Prostate gland (tissue), 2 donors: ENCODE measurements at regions not wholly inside any gene's neighbourhood (a gene's known extent, or its start where the extent isn't known, plus 50 kb on each side); places are given as distances from the start of the nearest gene placed in this dataset.

Experiments used
- DNase-seq: peaks from one replicate; pipeline ENCODE4 v3.0.0-alpha.2; 2019; ENCODE audit warnings: low spot score
- H3K27ac ChIP-seq, 2 donors: fragments of 200-600 bp; sonication (generic); 2 replicates each; pipeline ENCODE4 v1.5.1; 2017 to 2019
- H3K27me3 ChIP-seq: fragments of 200-600 bp; sonication (generic); replicated peaks from 2 replicates; pipeline ENCODE4 v1.5.1; 2019; ENCODE audit not compliant: insufficient read depth
- H3K36me3 ChIP-seq, 2 donors: fragments of 200-600 bp; sonication (generic); 1 replicate in 1 of 2; 2 replicates in 1 of 2; pipeline versions ENCODE4 v1.5.1 to v1.8.1; 2017 to 2019
- H3K4me1 ChIP-seq: fragments of 200-600 bp; sonication (generic); replicated peaks from 2 replicates; pipeline ENCODE4 v1.5.1; 2019
- H3K4me3 ChIP-seq, 2 donors: fragments of 200-600 bp; sonication (generic); 2 replicates each; pipeline ENCODE4 v1.5.1; 2017 to 2019
- H3K9me3 ChIP-seq: fragments of 200-600 bp; sonication (generic); 2 replicates; pipeline ENCODE4 v1.5.1; 2017
- POLR2A ChIP-seq: fragments of 450-650 bp; IDR thresholded peaks from one replicate; pipeline ENCODE4 v1.6.1; 2016; ENCODE audit warnings: antibody characterized with exemption, mild to moderate bottlenecking
- POLR2AphosphoS5 ChIP-seq: sonication (generic); formaldehyde crosslinking; IDR thresholded peaks from one replicate; pipeline ENCODE4 v1.6.1; 2017; ENCODE audit warnings: antibody characterized with exemption
- WGBS: methylation state at CpG from one replicate; pipeline ENCODE4 v1.1.5; 2018; 5-methylcytosine and 5-hydroxymethylcytosine counted together
- intact Hi-C: fragments of 100-400 bp; cut with DNase I; formaldehyde crosslinking; loops from one replicate; pipeline ENCODE4 v1.14.2; 2022
- TF ChIP-seq, protein P1 (sequence below), 4 experiments: fragments of 200-600 bp in 2 of 4; fragments of 450-650 bp in 2 of 4; sonication (generic) in 2 of 4; IDR thresholded peaks; 1 replicate in 3 of 4; 2 replicates in 1 of 4; pipeline ENCODE4 v1.5.1; 2016 to 2019; ENCODE audit warnings: antibody characterized with exemption in 4 of 4, mild to moderate bottlenecking in 2 of 4, moderate library complexity in 2 of 4

GRCh38 chr19:29402563-29402962 is 123.2 kb upstream of the VSTM2B start:
- Histone ChIP-seq H3K27ac (no peak overlapping the region), H3K4me1 (no peaks in the 10 kb centered on the region), H3K4me3 (no peak overlapping the region), H3K27me3 (no peaks in the 10 kb centered on the region), H3K36me3 (no peaks in the 10 kb centered on the region), H3K9me3 (no peaks in the 10 kb centered on the region)
- DNase-seq, result no peak
- TF ChIP-seq, protein P1, sequence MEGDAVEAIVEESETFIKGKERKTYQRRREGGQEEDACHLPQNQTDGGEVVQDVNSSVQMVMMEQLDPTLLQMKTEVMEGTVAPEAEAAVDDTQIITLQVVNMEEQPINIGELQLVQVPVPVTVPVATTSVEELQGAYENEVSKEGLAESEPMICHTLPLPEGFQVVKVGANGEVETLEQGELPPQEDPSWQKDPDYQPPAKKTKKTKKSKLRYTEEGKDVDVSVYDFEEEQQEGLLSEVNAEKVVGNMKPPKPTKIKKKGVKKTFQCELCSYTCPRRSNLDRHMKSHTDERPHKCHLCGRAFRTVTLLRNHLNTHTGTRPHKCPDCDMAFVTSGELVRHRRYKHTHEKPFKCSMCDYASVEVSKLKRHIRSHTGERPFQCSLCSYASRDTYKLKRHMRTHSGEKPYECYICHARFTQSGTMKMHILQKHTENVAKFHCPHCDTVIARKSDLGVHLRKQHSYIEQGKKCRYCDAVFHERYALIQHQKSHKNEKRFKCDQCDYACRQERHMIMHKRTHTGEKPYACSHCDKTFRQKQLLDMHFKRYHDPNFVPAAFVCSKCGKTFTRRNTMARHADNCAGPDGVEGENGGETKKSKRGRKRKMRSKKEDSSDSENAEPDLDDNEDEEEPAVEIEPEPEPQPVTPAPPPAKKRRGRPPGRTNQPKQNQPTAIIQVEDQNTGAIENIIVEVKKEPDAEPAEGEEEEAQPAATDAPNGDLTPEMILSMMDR (IDR thresholded peaks at IDR 0.05), result no peak
- TF ChIP-seq POLR2AphosphoS5, result no peak
- TF ChIP-seq POLR2A, result no peak
- intact Hi-C loops, result no loop called here
- WGBS, result 71% methylated on average over 6 of the region's 6 CpGs

DNA sequence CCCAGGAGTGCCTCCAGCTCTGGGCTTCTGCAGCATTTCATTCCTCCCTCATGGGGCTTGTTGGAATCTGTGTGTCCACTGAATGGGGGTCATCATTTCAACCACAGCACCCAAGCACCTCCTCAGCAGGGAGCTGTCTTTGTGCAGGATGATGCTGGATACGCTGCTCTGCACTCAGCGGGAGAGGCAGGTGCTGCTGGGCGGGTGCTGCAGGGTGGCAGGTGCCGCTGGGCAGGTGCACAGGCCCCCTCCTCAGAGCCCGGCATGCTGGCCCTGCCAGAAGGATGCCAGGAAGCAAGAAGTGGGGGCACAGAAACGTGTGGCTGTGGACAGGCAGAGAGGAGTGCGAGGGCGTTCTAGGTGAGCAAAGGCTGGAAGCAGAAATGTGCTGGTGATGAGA is 121.8 kb upstream of the VSTM2B start:
- WGBS, result 85% methylated on average over 8 of the region's 8 CpGs
- intact Hi-C loops, result no loop called here

DNA sequence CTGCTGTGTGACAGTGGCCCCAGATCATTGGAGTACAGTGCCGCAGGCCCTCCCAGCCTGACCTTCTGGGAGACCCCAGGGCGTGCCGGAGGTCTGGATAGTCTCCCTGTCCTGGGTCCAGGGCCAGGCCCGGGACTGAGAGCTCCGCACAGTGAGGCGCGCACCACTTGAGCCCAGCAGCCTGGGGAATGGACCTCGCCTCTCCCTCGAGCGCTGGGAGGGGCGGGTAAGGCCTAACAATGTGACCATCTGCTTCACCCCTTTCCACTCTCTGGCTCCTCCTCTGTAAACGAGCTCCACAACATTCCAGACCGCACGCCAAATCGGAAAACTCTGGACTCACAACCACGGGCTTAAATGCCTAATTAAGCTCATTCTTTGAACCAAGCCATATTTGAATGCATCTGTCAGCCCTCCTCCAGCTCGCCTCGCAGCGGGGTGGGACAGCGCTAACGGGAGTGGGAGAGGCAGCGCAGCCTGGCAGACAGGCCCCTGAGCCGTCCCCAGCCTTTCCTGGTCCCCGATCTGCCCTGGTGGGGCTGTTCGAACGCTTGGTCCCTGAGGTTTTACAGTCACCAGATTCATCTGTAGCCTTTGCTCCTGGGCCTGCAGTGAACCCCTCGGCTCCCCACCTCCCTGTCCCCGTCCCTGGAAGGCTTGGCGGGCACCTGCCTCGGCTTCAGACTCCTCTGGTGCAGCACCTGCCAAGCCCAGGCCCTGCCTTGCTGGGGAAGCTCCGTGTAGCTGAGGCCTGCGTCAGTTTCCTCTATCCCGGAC is 120.7 kb upstream of the VSTM2B start:
- no peak for TF ChIP-seq POLR2A
- H3K9me3 ChIP-seq, result no peaks in the 10 kb centered on the region
- H3K27me3 ChIP-seq, result no peaks in the 10 kb centered on the region
- no peak overlapping the region for H3K4me3 ChIP-seq
- intact Hi-C loops, result no loop called here
- no peak overlapping the region for H3K27ac ChIP-seq
- WGBS, result 9% methylated on average over 30 of the region's 33 CpGs
- H3K4me1 ChIP-seq, result no peaks in the 10 kb centered on the region
- no peak for DNase-seq
- no peaks in the 10 kb centered on the region for H3K36me3 ChIP-seq

More for the DNA sequence above, 121.8 kb upstream of the VSTM2B start:
- Histone ChIP-seq H3K4me3 (no peak overlapping the region), H3K4me1 (no peaks in the 10 kb centered on the region), H3K27ac (no peak overlapping the region), H3K9me3 (no peaks in the 10 kb centered on the region), H3K36me3 (no peaks in the 10 kb centered on the region), H3K27me3 (no peaks in the 10 kb centered on the region)
- no peak for DNase-seq
- TF ChIP-seq POLR2AphosphoS5 (no peak), POLR2A (no peak)
- TF ChIP-seq, protein P1 (IDR thresholded peaks at IDR 0.05), result no peak

DNA sequence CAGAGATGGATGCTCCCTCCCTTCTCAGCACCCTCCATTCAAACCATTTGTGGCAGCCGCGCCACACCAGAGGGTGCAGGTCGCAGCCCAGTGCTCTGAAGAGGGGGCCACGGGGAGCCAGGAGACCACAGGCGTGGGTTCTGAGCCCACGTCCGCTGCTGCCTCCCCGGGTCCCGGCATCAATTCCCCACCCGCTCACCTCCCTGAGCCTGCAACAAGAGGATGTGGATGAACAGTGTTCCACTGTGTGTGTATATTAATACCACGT is 120.1 kb upstream of the VSTM2B start:
- H3K9me3 ChIP-seq, result no peaks in the 10 kb centered on the region
- 85% methylated on average over 11 of the region's 11 CpGs for WGBS
- intact Hi-C loops, result no loop called here
- H3K36me3 ChIP-seq, result no peaks in the 10 kb centered on the region
- no peaks in the 10 kb centered on the region for H3K4me1 ChIP-seq
- no peak for TF ChIP-seq POLR2A
- no peak for TF ChIP-seq POLR2AphosphoS5
- TF ChIP-seq, protein P1 (IDR thresholded peaks at IDR 0.05), result no peak
- H3K4me3 ChIP-seq, result no peak overlapping the region
- no peaks in the 10 kb centered on the region for H3K27me3 ChIP-seq
- DNase-seq, result no peak
- H3K27ac ChIP-seq, result no peak overlapping the region

- H3K4me1 ChIP-seq, result no peaks in the 10 kb centered on the region
- no peaks in the 10 kb centered on the region for H3K9me3 ChIP-seq
- DNase-seq, result no peak
- no peak overlapping the region for H3K4me3 ChIP-seq
- WGBS, result 94% methylated on average over 13 of the region's 14 CpGs
- intact Hi-C loops, result no loop called here
- H3K27me3 ChIP-seq, result no peaks in the 10 kb centered on the region
- H3K27ac ChIP-seq, result no peak overlapping the region
- TF ChIP-seq, protein P1 (IDR thresholded peaks at IDR 0.05), result no peak
- no peak for TF ChIP-seq POLR2A
- TF ChIP-seq POLR2AphosphoS5, result no peak
- no peaks in the 10 kb centered on the region for H3K36me3 ChIP-seq
These were observed 116.5 kb upstream of the VSTM2B start for GRCh38 chr19:29409076-29409862.
